Uterus (tissue), 3 donors: ENCODE measurements at regions not wholly inside any gene's neighbourhood (a gene's known extent, or its start where the extent isn't known, plus 50 kb on each side); places are given as distances from the start of the nearest gene placed in this dataset.

Experiments used
- DNase-seq, 2 donors: peaks; one replicate each; pipeline ENCODE4 v3.0.0-alpha.2; 2019 to 2020
- H3K27ac ChIP-seq, 2 donors: fragments of 200-600 bp; sonication (generic); 1 replicate in 1 of 2; 2 replicates in 1 of 2; pipeline ENCODE4 v1.5.1; 2016 to 2018
- H3K27me3 ChIP-seq, 2 donors: fragments of 200-600 bp; sonication (generic); one replicate each; pipeline ENCODE4 v1.5.1; 2018 to 2019; ENCODE audit warnings: control low read depth in 1 of 2
- H3K36me3 ChIP-seq, 2 donors: fragments of 200-600 bp; sonication (generic); one replicate each; pipeline ENCODE4 v1.5.1; 2019; ENCODE audit warnings: control low read depth in 1 of 2
- H3K4me1 ChIP-seq, 2 donors: fragments of 200-600 bp; sonication (generic); one replicate each; pipeline ENCODE4 v1.5.1; 2018 to 2019; ENCODE audit warnings: control low read depth in 1 of 2
- H3K4me3 ChIP-seq, 2 donors: fragments of 200-600 bp; sonication (generic); 1 replicate in 1 of 2; 2 replicates in 1 of 2; pipeline ENCODE4 v1.5.1; 2018 to 2019; ENCODE audit warnings: mild to moderate bottlenecking in 1 of 2
- H3K9me3 ChIP-seq, 2 donors: fragments of 200-600 bp; sonication (generic); one replicate each; pipeline ENCODE4 v1.5.1; 2019; ENCODE audit warnings: control low read depth in 1 of 2
- CTCF ChIP-seq, 4 experiments: fragments of 200-600 bp in 2 of 4; fragments of 450-650 bp in 2 of 4; sonication (generic) in 2 of 4; IDR thresholded peaks; one replicate each; pipeline ENCODE4 v1.5.1; 2016 to 2019; ENCODE audit warnings: antibody characterized with exemption in 4 of 4, mild to moderate bottlenecking in 2 of 4, moderate library complexity in 1 of 4
- POLR2A ChIP-seq, 2 donors: fragments of 450-650 bp; IDR thresholded peaks; one replicate each; pipeline ENCODE4 v1.6.1; 2016; ENCODE audit warnings: antibody characterized with exemption in 2 of 2, mild to moderate bottlenecking in 1 of 2, moderate library complexity in 1 of 2
- intact Hi-C: fragments of 100-400 bp; cut with DNase I; formaldehyde crosslinking; loops from one replicate; pipeline ENCODE4 v1.15.1; 2023; ENCODE audit warnings: low total_unique reads
- donor health status: DM: yes; HTN: yes; CAD: no.

GRCh38 chr17:13678841-13679240, 77.1 kb upstream of the HS3ST3A1 start:
- Histone ChIP-seq H3K4me1 (no peaks in the 10 kb centered on the region), H3K27ac (no peak overlapping the region), H3K9me3 (no peaks in the 10 kb centered on the region), H3K36me3 (no peaks in the 10 kb centered on the region), H3K27me3 (no peaks in the 10 kb centered on the region), H3K4me3 (no peak overlapping the region)
- no peak for DNase-seq
- TF ChIP-seq POLR2A (IDR thresholded peaks at IDR 0.05): no peak
- TF ChIP-seq CTCF (IDR thresholded peaks at IDR 0.05): no peak
- intact Hi-C loops: no loop called here

GRCh38 chr17:13688716-13689115, 87.0 kb upstream of the HS3ST3A1 start:
- Histone ChIP-seq H3K27ac (no peak overlapping the region), H3K4me1 (no peaks in the 10 kb centered on the region), H3K9me3 (no peaks in the 10 kb centered on the region), H3K36me3 (no peaks in the 10 kb centered on the region), H3K4me3 (no peak overlapping the region), H3K27me3 (no peaks in the 10 kb centered on the region)
- DNase-seq: no peak
- TF ChIP-seq CTCF (IDR thresholded peaks at IDR 0.05): no peak
- TF ChIP-seq POLR2A (IDR thresholded peaks at IDR 0.05): no peak
- intact Hi-C loops: no loop called here

DNA sequence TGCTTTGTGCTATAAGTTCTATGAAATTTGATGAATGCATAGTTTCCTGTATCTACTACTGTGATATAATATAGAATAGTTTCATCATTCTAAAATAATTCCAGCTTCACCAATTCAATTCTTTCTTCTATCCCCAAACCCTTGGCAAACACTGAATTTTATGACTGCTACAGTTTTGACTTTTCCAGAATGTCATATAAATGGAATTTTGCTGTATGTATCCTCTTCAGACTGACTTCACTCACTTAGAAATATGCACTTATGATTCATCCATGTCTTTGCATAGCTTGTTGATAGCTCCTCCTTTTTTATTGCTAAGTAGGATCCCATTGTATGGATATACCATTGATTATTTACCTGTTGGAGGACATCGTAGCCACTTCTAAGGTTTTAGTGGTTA, 89.1 kb upstream of the HS3ST3A1 start:
- H3K9me3 ChIP-seq: no peaks in the 10 kb centered on the region
- H3K4me3 ChIP-seq: no peak overlapping the region
- H3K4me1 ChIP-seq: no peaks in the 10 kb centered on the region
- no peaks in the 10 kb centered on the region for H3K27me3 ChIP-seq
- no peak for TF ChIP-seq POLR2A (IDR thresholded peaks at IDR 0.05)
- no peak for TF ChIP-seq CTCF (IDR thresholded peaks at IDR 0.05)
- H3K27ac ChIP-seq: no peak overlapping the region
- DNase-seq: no peak
- no peaks in the 10 kb centered on the region for H3K36me3 ChIP-seq
- intact Hi-C loops: no loop called here

- no peaks in the 10 kb centered on the region for H3K36me3 ChIP-seq
- no peaks in the 10 kb centered on the region for H3K27me3 ChIP-seq
- H3K27ac ChIP-seq: no peak overlapping the region
- no peak for DNase-seq
- no peaks in the 10 kb centered on the region for H3K9me3 ChIP-seq
- intact Hi-C loops: no loop called here
- no peaks in the 10 kb centered on the region for H3K4me1 ChIP-seq
- TF ChIP-seq CTCF (IDR thresholded peaks at IDR 0.05) (no peak), POLR2A (IDR thresholded peaks at IDR 0.05) (no peak)
- no peak overlapping the region for H3K4me3 ChIP-seq
These were observed 93.2 kb upstream of the HS3ST3A1 start for GRCh38 chr17:13694934-13695333.

DNA sequence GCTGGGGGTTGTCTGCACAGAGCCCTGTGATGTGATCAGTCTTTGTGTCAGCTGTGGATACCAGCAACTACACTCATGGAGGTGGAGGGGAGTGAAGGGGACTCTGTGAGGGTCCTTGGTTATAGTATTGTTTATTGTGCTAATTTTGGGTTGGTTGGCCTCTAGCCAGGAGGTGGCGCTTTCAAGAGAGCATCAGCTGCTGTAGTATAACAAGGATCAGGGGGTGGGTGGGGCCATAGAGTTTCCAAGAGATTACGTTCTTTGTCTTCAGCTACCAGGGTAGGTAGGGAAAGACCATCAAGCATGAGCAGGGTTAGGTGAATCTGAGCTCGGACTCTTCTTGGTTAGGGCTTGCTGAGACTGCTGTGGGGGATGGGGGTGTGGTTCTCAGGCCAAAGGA, 97.1 kb upstream of the HS3ST3A1 start:
- Histone ChIP-seq H3K36me3 (no peaks in the 10 kb centered on the region), H3K27ac (no peak overlapping the region), H3K4me3 (no peak overlapping the region), H3K27me3 (no peaks in the 10 kb centered on the region), H3K9me3 (no peaks in the 10 kb centered on the region), H3K4me1 (no peaks in the 10 kb centered on the region)
- no peak for TF ChIP-seq CTCF (IDR thresholded peaks at IDR 0.05)
- TF ChIP-seq POLR2A (IDR thresholded peaks at IDR 0.05): no peak
- intact Hi-C loops: no loop called here
- DNase-seq: no peak
